B cell (primary cell): ENCODE measurements at regions not wholly inside any gene's neighbourhood (a gene's known extent, or its start where the extent isn't known, plus 50 kb on each side); places are given as distances from the start of the nearest gene placed in this dataset.

Experiments used
- CTCF ChIP-seq: fragments of 200-600 bp; IDR thresholded peaks from one replicate; pipeline ENCODE4 v1.8.0; 2022; ENCODE audit warnings: antibody characterized with exemption, mild to moderate bottlenecking
- EZH2 ChIP-seq: IDR thresholded peaks from 2 replicates; pipeline ENCODE4 v1.6.1; 2012; ENCODE audit warnings: borderline replicate concordance, low read depth, mild to moderate bottlenecking, moderate library complexity, low read length; ENCODE audit not compliant: insufficient read depth, poor library complexity, severe bottlenecking

GRCh38 chr6:1143655-1144054, 168.2 kb upstream of the FOXQ1 start:
- TF ChIP-seq CTCF: no peak
- no peak for TF ChIP-seq EZH2
